GM21529 (cell line): ENCODE measurements at regions not wholly inside any gene's neighbourhood (a gene's known extent, or its start where the extent isn't known, plus 50 kb on each side); places are given as distances from the start of the nearest gene placed in this dataset.

Source experiments
- ATAC-seq: cut with Tn5 transposase; IDR thresholded peaks from one replicate; pipeline ENCODE4 v1.9.1; 2021; ENCODE audit not compliant: unreplicated experiment

DNA sequence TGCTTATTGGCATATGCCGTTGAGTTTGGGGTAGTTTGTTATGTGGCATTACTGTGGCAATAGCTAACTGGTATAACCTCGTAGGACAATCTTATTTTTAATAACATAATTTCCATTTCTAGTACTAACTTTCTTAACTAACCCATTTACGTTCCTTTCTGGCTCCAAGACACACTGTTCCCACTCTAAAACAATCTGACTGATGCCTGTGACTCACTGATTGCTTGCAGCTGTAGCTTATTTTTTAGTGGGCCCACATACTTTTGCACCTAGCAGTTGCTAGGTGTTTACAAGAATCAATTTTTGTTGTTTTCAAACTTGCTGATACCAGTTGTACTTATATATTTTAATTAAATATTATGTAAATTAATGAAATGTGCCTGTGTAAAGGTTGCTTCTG lies 52.2 kb downstream of the FAT3 start:
- ATAC-seq, result no peak

DNA sequence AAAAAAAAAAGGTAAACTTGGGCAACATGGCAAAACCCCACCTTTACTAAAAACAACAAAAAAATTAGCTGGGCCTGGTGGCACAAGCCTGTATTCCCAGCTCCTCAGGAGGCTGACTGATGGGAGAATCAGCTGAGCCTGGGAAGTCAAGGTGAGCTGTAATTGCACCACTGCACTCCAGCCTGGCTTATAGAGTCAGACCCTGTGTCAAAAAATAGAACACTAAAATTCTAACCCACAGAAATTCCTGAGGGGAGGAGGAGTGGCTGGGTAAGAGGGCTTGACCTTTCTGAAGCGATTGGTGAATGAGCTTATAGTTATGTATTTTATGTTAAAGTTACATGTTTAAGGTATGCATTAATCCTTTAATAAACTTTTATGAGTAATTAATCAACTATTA lies 53.3 kb downstream of the FAT3 start:
- no peak for ATAC-seq

DNA sequence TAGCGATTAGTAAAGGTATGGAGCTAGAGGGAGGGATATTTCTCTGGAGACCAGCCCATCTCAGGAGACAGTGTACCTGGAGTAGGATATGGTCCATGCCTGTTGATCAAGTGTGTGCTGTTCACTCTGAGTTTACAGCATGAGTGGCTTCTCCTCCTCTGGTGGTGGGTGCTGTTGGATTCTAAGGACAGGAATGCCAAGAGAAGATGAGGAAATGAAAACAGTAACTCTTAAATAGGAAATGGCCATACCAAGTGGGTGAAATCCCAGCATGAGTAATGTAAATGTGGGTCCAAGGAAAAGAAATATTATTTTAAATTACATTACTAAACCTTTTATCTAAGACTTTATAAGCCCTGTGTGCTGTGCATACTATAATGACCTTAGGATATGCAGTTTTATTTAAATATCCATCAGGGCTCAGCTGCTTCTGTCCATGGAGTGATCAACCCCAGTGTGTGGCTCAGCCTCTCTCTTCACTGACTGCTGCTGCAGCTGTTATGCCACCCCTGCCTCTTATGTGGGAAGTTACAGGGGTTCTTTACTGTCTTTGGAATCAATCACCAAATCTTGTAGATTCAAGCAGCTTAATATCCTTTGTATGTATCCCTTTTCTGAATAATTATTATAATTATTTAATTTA lies 54.3 kb downstream of the FAT3 start:
- no peak for ATAC-seq

DNA sequence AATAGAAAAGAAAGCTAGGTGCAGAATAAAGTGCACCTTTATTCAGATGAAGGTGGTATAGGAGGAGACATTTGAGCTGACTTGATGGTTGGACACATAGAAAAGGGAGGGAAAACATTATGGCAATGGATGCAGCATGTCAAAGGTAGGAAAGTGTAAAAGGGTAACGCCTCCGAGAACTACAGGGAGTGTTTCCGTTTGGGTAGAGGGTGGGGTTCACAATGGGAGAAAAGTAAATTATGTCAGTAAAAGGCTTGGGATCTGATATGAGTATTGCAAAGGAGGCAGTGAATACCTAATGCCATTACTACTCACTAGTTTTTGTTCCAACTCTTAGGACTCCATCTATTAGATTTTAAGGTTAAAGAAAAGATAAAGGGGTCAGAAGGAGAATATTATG lies 59.5 kb downstream of the FAT3 start:
- no peak for ATAC-seq

DNA sequence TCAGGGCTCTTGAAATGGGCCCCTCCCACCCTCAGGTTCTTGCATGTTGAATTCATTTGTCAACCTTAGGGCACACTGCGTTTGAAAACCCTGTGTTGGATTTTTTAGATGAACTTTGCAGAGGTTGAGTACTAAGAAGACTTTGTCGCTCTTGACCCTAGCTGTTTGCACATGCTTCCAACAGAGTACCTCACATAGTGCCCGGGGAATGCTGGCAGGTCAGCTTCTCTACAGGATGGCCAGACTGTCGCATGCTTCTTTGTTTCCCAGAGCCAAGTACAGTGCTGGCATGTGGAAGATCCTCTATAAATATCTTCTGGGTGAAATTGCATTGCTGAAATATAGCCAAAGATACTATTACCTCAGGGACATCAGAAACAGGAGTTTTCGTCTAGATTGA lies 59.9 kb downstream of the FAT3 start:
- ATAC-seq, result no peak

DNA sequence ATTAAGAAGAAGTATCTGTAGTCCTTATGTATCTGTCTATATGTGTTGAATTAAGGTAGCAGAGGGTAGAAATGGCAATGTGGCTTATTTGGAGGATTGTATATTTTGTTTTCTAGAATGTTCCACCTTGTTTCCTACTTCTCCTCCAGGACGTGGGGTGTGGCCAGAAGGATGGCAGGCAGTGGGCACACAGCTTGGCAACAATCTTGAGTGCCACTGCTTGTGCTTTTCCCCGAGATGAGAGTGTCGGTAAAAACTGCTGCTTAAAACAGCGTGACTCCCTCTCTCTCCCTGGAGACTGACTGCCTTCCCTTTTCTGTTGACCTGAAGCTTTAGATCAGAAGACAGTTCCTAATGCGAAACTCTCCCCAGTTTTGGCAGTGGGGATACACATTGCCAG lies 61.2 kb downstream of the FAT3 start:
- no peak for ATAC-seq

DNA sequence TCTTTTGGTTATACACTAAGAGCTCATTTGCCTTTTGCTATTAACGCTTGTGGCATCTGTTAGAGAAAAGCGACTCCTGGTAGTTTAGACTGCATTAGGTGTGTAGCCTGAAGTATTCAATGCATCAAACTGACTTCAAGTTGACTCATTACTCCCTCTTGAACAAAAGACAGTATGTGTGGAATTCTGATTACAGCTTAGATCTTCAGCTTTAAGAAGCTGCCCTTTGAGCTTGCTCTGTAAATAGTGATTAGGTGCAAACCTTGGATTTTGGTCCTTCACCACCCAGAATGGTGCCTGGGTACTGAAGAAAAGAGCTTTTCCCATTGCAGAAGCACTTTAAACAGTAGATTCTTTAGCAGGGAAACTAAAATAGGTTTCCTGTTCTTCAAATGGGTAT lies 62.1 kb downstream of the FAT3 start:
- ATAC-seq, result no peak

DNA sequence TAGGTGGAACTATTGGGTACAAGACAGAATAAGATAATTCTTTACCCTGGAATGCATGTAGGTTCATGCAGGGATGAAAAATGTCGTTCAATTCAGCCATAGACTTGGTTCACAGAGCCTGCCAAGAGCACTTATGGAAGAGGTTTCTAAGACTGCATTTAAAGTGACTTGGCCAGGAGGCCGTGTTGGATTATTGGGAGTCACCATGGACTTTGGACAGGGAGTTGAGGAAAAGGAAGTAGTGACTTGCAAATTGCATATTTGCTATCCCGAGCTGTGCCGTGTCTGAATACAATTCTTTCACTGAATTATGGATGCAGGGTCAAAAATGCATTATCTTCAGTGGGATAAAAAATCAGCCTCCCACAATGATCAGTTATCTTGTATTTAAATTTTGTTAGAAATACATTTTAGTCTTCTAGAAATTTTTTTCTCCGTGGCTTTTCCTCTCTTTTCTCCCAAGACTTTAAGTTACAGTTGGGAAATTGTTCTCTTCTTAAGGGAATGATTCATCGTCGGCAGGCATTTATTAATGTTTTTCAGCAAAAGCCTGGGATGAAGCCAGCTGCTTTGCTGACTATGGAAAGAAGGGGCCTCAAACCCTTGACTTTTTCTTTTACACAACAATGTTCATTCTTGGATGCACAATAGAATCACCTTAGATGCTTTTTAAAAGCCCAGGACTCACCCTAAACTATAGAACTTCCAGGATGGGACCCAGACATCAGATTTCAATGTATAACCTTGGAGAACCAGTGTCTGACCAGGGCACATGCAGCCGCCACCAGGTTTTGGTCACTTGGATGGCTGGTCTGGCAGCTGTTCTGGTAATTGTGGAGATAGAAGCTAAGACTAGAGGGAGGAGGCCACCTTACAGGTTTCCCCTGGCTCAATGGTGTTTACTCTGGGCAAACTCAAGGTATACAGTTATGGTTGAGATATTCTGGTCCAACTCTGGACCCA lies 70.8 kb downstream of the FAT3 start:
- no peak for ATAC-seq

DNA sequence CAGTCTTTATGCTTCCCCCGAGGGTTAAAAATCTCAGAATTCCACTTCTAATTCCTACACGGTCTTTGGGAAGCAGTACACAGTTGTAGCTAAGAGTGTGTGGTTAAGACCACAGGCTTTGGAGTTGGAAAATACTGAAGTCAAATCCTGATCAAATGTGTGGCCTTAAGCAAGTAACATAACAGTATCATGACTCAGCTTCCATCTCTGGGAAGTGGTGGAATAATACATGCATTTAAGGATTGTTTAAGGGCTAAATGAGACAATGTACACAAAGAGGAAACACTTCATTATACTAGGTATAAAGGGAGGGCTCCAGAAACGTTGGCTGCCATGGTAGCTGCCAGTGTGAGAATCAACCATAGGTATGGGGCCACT lies 71.5 kb downstream of the FAT3 start:
- ATAC-seq, result no peak

DNA sequence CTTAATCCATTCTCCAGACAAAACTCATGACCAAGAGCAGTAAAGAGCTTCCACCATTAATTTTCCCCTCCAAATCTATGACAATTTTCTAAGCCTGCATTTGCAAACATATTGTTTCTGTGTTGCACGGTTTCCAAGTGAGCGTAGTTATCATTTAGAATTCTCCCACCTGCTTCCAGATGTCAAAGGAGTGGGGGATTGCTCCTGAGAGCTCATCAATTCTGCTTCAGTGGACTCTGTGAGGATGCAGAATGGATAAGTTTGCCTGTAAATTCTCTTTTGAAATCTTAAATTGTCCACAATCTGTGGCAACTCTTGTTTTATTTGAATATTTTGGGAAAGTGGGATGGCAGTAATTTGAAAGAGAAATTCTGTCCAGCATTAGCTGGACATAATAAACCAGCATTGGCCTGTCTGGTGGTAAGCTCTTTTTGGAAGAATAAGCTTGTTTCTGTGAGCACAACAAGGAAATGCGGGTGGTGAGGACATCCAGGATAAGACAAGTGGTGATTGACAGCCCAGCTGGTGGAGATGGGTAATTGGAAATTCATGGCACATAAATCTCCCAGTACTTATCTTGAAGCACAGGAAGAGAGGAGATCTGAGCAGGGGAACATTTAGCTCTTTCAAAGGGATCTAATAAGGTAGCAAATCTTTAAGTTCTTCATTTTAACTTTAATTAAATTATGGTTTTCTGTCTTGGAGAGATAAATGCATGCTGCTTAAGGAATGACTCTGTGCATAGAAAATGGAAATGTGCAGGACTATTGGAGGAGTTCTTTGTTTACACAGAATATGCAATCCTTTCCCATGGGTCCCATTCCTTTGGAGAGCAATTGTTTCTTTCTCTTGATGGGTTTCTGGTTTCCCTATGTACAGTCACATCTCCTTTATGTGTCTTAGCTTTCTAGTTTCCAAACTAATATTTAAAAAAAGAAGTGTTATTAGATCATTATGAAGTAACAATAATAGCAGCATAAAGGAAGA lies 73.2 kb downstream of the FAT3 start:
- no peak for ATAC-seq

DNA sequence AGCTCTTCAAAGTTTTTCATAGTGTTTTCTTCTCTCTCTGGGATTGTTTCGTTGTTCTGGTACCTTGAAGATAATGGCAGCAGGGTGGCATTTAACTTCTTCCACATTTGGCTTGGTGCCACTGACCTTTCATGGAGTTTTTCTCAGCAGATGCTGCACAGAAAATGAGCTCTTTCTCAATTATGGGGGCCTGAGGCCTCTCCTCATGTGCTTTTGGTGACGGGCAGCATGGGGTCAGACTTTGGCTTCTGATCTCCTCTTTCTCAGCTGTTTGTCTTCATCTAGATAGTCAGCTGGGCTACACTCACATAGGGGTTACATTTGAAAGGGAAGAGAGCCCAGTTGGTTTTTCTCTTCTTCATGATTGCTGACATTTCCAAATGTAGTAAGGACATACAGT lies 76.3 kb downstream of the FAT3 start:
- ATAC-seq, result no peak

DNA sequence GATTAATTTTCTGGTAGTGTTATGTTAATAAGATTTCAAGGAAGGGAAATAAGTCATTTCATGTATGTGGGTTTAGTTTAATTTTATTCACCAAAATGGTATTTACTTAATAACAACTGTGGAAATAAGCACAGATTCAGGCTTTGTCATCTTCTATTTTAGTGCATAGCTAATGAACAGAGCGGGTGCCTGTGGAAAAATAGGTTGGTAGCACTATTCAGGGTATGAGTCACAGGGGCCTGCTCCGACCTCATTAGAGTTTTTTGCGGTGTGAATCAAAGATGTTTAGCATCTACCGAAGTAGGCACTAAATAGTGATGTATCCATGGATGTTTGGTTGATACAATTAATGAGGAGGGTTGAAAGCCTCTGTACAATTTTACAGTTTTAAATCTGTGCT lies 78.2 kb downstream of the FAT3 start:
- no peak for ATAC-seq

DNA sequence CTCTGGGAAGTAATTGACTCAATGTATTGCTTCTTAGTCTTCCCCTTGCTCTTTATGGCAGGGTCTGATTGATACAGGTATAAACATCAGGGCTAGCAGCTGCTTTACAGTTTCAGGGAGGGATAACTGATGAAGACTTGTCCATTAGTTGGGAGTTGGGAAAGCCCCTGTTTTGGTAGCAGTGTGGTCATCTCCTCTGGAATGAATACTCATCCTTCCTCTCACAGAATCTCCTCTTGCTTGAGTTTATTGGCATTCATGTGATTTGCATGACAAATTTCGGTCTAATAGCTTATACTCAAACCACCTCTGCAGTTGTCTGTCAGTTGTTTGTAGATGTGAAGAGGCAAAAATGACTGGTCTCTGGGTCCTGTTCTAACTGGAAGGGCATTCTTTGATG lies 79.7 kb downstream of the FAT3 start:
- no peak for ATAC-seq

DNA sequence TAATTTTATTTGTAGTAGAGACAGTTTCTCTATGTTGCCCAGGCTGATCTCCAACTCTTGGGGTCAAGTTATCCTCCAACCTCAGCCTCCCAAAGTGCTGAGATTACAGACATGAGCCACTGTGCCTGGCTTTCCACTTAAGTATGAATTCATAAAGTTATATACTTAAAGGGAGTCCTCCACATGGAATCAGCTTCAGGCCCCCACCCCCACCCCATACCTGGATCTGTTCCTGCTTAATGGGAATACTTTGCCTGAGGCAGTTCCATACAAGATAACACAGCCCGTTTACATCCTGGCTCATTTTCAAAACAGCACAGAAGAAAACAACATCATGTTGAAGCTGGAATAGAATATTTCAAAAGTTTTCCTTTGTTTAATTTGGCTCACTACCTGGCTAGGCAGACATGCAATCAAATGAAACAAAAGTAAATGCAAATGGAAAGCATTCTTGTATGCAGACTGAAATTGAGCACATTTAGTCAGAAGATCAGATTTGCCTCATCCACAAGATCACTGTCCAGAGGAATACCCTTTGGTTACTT lies 82.4 kb downstream of the FAT3 start:
- no peak for ATAC-seq

DNA sequence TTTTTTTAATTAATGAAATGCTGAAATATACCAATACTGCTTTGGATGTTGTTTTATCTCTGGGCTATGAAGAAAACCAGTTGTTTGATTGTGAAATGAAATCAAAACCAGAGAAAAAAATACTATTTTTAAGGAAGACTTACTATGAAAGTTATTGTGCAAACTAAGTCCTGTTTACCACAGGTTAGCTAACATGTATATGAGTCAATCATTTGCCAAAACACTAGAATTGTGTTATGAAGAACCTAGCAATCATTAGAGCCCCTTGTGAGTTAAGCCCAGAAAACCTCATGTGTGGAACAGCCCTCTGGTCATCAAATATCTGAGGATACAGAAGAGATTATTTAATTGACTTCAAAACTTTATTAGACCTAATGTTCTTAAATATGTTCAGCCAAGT lies 83.7 kb downstream of the FAT3 start:
- no peak for ATAC-seq

DNA sequence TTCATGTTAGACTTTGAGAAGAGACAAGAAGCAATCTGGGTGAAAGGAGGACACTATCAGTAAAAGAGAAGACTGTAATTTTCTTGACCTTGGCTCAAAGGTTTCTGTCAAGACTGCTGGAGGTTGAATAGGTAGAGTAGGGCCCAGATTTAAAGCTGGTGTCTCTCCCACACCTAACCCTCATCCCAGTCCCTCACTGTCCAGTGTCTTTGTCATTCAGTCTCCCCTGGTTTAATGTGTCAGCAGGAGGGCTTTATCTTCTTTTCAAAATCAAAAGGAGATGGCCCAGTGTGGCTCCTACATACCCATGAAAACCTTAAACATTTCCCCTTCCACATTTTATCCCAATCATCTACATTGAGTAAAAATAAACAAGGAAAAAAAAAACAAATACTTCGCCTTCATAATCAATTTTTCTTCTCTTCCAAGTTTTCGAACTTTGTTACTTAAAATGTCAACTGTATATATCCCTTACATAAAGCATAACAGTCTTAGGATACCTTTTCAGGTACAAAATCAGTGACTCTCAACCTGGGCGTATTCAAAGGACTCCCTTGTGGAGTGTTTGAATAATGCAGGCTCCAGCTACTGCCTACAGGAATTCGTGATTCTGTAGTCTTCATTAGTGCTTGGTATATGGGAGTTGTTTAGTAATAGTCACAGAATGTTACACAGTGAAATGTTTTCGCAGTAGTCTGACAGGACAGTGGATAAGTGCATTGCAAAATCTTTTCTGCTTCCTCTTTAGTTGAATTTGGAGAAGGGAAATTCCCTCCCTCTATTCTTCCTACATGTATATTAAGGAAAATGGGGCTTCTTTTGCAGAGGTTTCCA lies 87.2 kb downstream of the FAT3 start:
- no peak for ATAC-seq

DNA sequence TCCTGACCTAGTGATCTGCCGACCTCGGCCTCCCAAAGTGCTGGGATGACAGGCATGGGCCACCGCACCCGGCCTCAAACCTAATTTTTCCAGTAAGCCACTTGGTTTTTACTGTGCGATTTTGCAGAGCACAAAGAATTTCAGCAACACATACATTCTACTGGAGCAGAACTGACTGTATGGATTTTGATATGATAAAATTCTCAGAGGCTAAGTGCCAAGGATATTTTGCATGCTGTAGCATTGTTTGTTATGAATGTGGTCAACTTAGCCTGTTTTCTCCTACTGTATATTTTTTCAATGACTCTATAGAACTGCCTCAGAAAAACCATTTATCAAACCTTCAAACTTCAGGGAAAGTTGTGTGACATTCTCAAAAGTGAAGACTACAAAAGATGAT lies 89.2 kb downstream of the FAT3 start:
- no peak for ATAC-seq

DNA sequence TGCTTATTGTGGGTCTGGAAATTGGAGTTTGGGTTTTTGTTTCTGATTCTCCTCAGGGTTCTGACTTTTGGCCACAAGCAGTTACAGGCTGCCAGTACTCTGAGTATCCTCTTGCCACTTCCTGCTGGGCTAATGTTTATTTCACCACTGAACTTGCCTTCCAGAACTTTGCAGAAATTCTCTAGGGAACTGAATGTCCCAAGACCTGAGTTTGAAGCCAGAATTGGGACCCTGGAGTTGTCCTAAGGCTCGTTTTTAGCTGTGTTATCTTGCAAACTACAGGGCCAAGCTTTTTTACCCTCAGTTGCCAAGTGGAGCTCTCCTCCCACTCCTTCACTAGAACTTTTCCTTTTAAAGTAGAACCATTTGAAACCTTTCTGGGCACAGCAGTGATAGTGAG lies 89.9 kb downstream of the FAT3 start:
- no peak for ATAC-seq

DNA sequence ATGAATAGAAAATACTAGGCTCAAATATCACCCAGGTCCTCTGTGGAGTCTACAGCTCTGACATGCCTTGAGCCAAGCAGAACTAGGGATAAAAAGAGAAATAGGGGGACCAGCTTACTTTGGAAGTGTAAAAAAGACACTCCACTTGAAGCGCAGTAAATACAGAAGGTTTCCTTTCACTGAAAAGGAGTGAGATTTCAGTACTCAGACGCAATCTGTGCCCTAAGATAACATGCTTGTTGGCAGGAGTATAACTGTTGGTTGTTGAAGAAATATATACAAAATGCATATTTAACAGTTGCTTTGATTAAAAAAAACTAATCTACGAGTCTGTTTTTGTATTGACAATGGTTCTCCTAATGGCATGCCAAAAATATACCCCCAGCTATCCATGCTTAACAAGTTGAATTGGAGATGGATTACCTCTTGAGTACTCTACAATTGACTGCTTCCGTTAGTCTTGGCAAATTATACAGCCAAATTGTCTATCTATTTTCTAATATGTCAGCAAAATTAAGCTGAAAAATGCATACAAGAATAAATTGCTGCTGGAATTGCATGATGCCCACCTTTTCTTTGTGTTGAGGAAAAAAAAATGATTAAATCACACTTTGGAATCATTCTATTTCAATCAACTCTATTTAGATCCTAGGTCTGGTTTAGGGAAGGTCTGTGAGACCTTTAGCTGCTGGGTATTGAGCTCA lies 91.6 kb downstream of the FAT3 start:
- ATAC-seq, result no peak

DNA sequence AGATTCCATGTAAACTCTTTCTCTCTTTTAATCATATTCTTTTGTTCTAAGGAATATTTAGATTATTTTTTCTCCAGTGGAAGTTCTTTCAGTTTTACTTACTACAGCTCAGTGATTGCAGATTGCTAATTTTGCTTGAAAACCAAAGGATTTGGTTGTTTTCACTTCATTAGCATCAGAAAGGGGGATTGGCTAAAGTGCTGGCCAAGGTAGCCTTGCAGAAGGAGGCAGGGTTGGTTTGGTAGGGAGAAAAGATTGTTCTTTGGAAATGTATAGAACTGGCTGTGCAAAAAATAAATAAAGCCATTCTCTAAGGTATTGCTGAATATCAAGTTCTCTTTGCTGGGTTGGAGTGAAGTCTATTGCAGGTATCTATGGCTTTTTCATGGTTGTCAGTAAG lies 92.6 kb downstream of the FAT3 start:
- ATAC-seq, result no peak
